Panc1 (cell line): ENCODE measurements at regions not wholly inside any gene's neighbourhood (a gene's known extent, or its start where the extent isn't known, plus 50 kb on each side); places are given as distances from the start of the nearest gene placed in this dataset.

Source experiments
- ATAC-seq: fragments of 200-7000 bp; cut with Tn5 transposase; 2 replicates; pipeline ENCODE4 v1.9.1; 2020; ENCODE audit warnings: mild to moderate bottlenecking, moderate library complexity
- BruUV-seq: library from RNA; stranded (reverse); fragments of 400-500 nt; replicated peaks from 2 replicates; lab custom pipeline; 2021; lab: Mats Ljungman, UMichigan
- CTCF ChIA-PET: fragments of 300-600 bp; sonication (Branson Sonifier 250); formaldehyde crosslinking; loops from one replicate; lab custom pipeline; 2022; ENCODE audit warnings: antibody characterized with exemption; lab: Charles Lee
- POLR2A ChIA-PET: fragments of 300-600 bp; sonication (Branson Sonifier 250); formaldehyde crosslinking; loops from one replicate; lab custom pipeline; 2022; ENCODE audit warnings: antibody characterized with exemption; lab: Charles Lee
- DNase-seq: peaks from one replicate; pipeline ENCODE4 v3.0.0-alpha.2; 2010; ENCODE audit warnings: low read depth, low spot score
- H3K27ac ChIP-seq: 2 replicates; pipeline ENCODE4 v1.5.1; 2011; ENCODE audit warnings: mild to moderate bottlenecking, low read length, inconsistent platforms
- H3K27me3 ChIP-seq: fragments of 200-500 bp; sonication (Bioruptor generic); 2 replicates; pipeline ENCODE4 v1.6.0; 2014; ENCODE audit warnings: low read length, inconsistent platforms; ENCODE audit not compliant: control insufficient read depth, insufficient read depth
- H3K36me3 ChIP-seq: fragments of 200-500 bp; sonication (Bioruptor generic); 2 replicates; pipeline ENCODE4 v1.5.1; 2014; ENCODE audit warnings: inconsistent platforms, mild to moderate bottlenecking, low read length, moderate library complexity; ENCODE audit not compliant: control insufficient read depth, insufficient read depth
- H3K4me1 ChIP-seq: 2 replicates; pipeline ENCODE4 v1.5.1; 2011; ENCODE audit warnings: inconsistent platforms, mild to moderate bottlenecking, low read length, moderate library complexity; ENCODE audit not compliant: control insufficient read depth, insufficient read depth
- H3K4me3 ChIP-seq, 2 experiments: 2 replicates each; pipeline ENCODE4 v1.5.1; 2011 to 2012; ENCODE audit warnings: low read depth in 2 of 2, low read length in 2 of 2, mild to moderate bottlenecking in 2 of 2, inconsistent platforms in 1 of 2, moderate library complexity in 1 of 2
- H3K9me3 ChIP-seq: fragments of 200-500 bp; sonication (Bioruptor generic); 2 replicates; pipeline ENCODE4 v1.5.1; 2014; ENCODE audit warnings: low read depth, mild to moderate bottlenecking, inconsistent platforms, low read length, moderate library complexity; ENCODE audit not compliant: control insufficient read depth, insufficient read depth
- CTCF ChIP-seq: fragments of 450-650 bp; IDR thresholded peaks from 2 replicates; pipeline ENCODE4 v1.5.1; 2017; ENCODE audit warnings: mild to moderate bottlenecking
- POLR2AphosphoS5 ChIP-seq: IDR thresholded peaks from 2 replicates; pipeline ENCODE4 v1.6.1; 2012; ENCODE audit warnings: mild to moderate bottlenecking, low read depth, low read length, moderate library complexity
- REST ChIP-seq, 2 experiments: IDR thresholded peaks; 2 replicates each; pipeline ENCODE4 v1.6.1; 2011 to 2012; ENCODE audit warnings: low read depth in 2 of 2, control low read depth in 1 of 2, low read length in 1 of 2, mild to moderate bottlenecking in 1 of 2, moderate library complexity in 1 of 2; ENCODE audit not compliant: insufficient read depth in 1 of 2
- SIN3A ChIP-seq: IDR thresholded peaks from 2 replicates; pipeline ENCODE4 v1.6.1; 2012; ENCODE audit warnings: low read depth, mild to moderate bottlenecking, low read length, moderate library complexity, borderline replicate concordance; ENCODE audit not compliant: insufficient read depth
- TCF7L2 ChIP-seq: IDR thresholded peaks from 2 replicates; pipeline ENCODE4 v1.6.1; 2011; ENCODE audit warnings: mild to moderate bottlenecking, low read depth, low read length, inconsistent platforms
- in situ Hi-C: cut with HindIII; loops from 2 replicates; pipeline ENCODE4 v1.10.0; 2016; ENCODE audit warnings: low sequenced_read_pairs, low pct_unique_long_range_greater_than_20kb
- intact Hi-C: fragments of 100-400 bp; cut with micrococcal nuclease; formaldehyde crosslinking; loops from one replicate; pipeline ENCODE4 v1.10.0; 2022; ENCODE audit not compliant: unreplicated experiment

GRCh38 chr5:141778206-141778605, 96.2 kb upstream of the ARAP3 start:
- peak; percentile 69 for ATAC-seq
- Histone ChIP-seq H3K36me3 (no peaks in the 10 kb centered on the region), H3K27ac (no peak overlapping the region), H3K9me3 (no peaks in the 10 kb centered on the region), H3K27me3 (no peaks in the 10 kb centered on the region), H3K4me3 (no peak overlapping the region), H3K4me1 (no peaks in the 10 kb centered on the region)
- in situ Hi-C loops: no loop called here
- BruUV-seq: no TSS peak
- no peak for TF ChIP-seq CTCF
- no peak for TF ChIP-seq TCF7L2
- TF ChIP-seq POLR2AphosphoS5: no peak
- TF ChIP-seq SIN3A: no peak
- TF ChIP-seq REST (IDR thresholded peaks at IDR 0.05; ENCODE audit: insufficient read depth in 1 of 2, low read depth in 2 of 2, low read length in 1 of 2): no peak
- DNase-seq: no peak
- ChIA-PET POLR2A (no interaction called here), CTCF (no interaction called here)
- intact Hi-C loops: no loop called here

GRCh38 chr5:141777711-141778110, 95.7 kb upstream of the ARAP3 start:
- Histone ChIP-seq H3K4me3 (no peak overlapping the region), H3K27me3 (no peaks in the 10 kb centered on the region; the same call in 1 of the 2 replicates), H3K9me3 (no peaks in the 10 kb centered on the region), H3K4me1 (no peaks in the 10 kb centered on the region), H3K36me3 (no peaks in the 10 kb centered on the region), H3K27ac (no peak overlapping the region)
- ChIA-PET POLR2A (no interaction called here), CTCF (no interaction called here)
- DNase-seq: no peak
- TF ChIP-seq SIN3A (no peak), TCF7L2 (no peak), POLR2AphosphoS5 (no peak), REST (IDR thresholded peaks at IDR 0.05; ENCODE audit: insufficient read depth in 1 of 2, low read depth in 2 of 2, low read length in 1 of 2) (no peak)
- ATAC-seq: no peak
- in situ Hi-C loops (no loop called here), intact Hi-C loops (no loop called here)
- BruUV-seq: no TSS peak
